Fibroblast of pulmonary artery (primary cell): ENCODE measurements at regions not wholly inside any gene's neighbourhood (a gene's known extent, or its start where the extent isn't known, plus 50 kb on each side); places are given as distances from the start of the nearest gene placed in this dataset.

Source experiments
- DNase-seq: peaks from one replicate; pipeline ENCODE4 v3.0.0-alpha.2; 2010; ENCODE audit warnings: low read depth
- H3K4me3 ChIP-seq: replicated peaks from 2 replicates; pipeline ENCODE4 v1.5.1; 2011; ENCODE audit warnings: low read depth, mild to moderate bottlenecking, control low read depth, low read length, moderate library complexity
- CTCF ChIP-seq: IDR thresholded peaks from 2 replicates; pipeline ENCODE4 v1.5.1; 2011; ENCODE audit warnings: mild to moderate bottlenecking, control low read depth, low read length, inconsistent platforms; ENCODE audit errors: missing control alignments

- no peak overlapping the region for H3K4me3 ChIP-seq
- no peak for DNase-seq
- peak; percentile 34 for TF ChIP-seq CTCF
Measured at GRCh38 chr5:135204151-135204600, 170.1 kb upstream of the PITX1 start.

- H3K4me3 ChIP-seq: no peak overlapping the region
- no peak for DNase-seq
- TF ChIP-seq CTCF: peak; percentile 38
Measured at GRCh38 chr5:135203593-135204036, 169.6 kb upstream of the PITX1 start.

- H3K4me3 ChIP-seq: no peak overlapping the region
- no peak for DNase-seq
- no peak for TF ChIP-seq CTCF
Measured at GRCh38 chr5:135203019-135203418, 169.0 kb upstream of the PITX1 start.

- H3K4me3 ChIP-seq: no peak overlapping the region
- DNase-seq: no peak
- no peak for TF ChIP-seq CTCF
Measured at GRCh38 chr5:135199919-135200318, 165.9 kb upstream of the PITX1 start.

GRCh38 chr5:135196483-135196882 is 162.5 kb upstream of the PITX1 start:
- no peak overlapping the region for H3K4me3 ChIP-seq
- no peak for DNase-seq
- no peak for TF ChIP-seq CTCF

GRCh38 chr5:135195270-135195608 is 161.2 kb upstream of the PITX1 start:
- TF ChIP-seq CTCF: no peak
- DNase-seq: peak; percentile 46
- no peak overlapping the region for H3K4me3 ChIP-seq

GRCh38 chr5:135194573-135195269 is 160.7 kb upstream of the PITX1 start:
- peak; percentile 15 for DNase-seq
- H3K4me3 ChIP-seq: no peak overlapping the region
- TF ChIP-seq CTCF: no peak
